HepG2 (cell line): ENCODE measurements at regions not wholly inside any gene's neighbourhood (a gene's known extent, or its start where the extent isn't known, plus 50 kb on each side); places are given as distances from the start of the nearest gene placed in this dataset.

Experiments
- BCL3 ChIP-seq: sonication (generic); formaldehyde crosslinking; IDR thresholded peaks from 2 replicates; pipeline ENCODE4 v1.5.1; 2020; ENCODE audit warnings: mild to moderate bottlenecking, missing genetic modification reagents, moderate library complexity
- KMT2A ChIP-seq: sonication (generic); formaldehyde crosslinking; IDR thresholded peaks from 2 replicates; pipeline ENCODE4 v1.4.0; 2020; ENCODE audit warnings: missing genetic modification reagents
- MIER3 ChIP-seq: IDR thresholded peaks from 2 replicates; pipeline ENCODE4 v1.6.1; 2016; ENCODE audit warnings: missing compliant biosample characterization, borderline replicate concordance
- MZF1 ChIP-seq: sonication (generic); formaldehyde crosslinking; IDR thresholded peaks from 2 replicates; pipeline ENCODE4 v1.8.1; 2023; ENCODE audit warnings: mild to moderate bottlenecking, missing genetic modification reagents, borderline replicate concordance
- NCOA2 ChIP-seq: sonication (generic); formaldehyde crosslinking; IDR thresholded peaks from 2 replicates; pipeline ENCODE4 v1.8.0; 2022; ENCODE audit warnings: inconsistent platforms
- NCOA5 ChIP-seq: sonication (generic); formaldehyde crosslinking; IDR thresholded peaks from 2 replicates; pipeline ENCODE4 v1.4.0; 2020; ENCODE audit warnings: missing genetic modification reagents
- NKX3-1 ChIP-seq: sonication (generic); formaldehyde crosslinking; IDR thresholded peaks from 2 replicates; pipeline ENCODE4 v1.5.0; 2020; ENCODE audit warnings: missing genetic modification reagents
- NR2F2 ChIP-seq: IDR thresholded peaks from 2 replicates; pipeline ENCODE4 v1.6.1; 2012; ENCODE audit warnings: low read depth, inconsistent platforms, borderline replicate concordance
- PLRG1 ChIP-seq: fragments of 450-650 bp; conservative IDR thresholded peaks from 2 replicates; pipeline ENCODE4 v1.6.1; 2016
- RFX3 ChIP-seq: IDR thresholded peaks from 2 replicates; pipeline ENCODE4 v1.6.1; 2016; ENCODE audit warnings: missing biosample characterization, missing genetic modification reagents
- SKIL ChIP-seq: sonication (generic); formaldehyde crosslinking; IDR thresholded peaks from 2 replicates; pipeline ENCODE4 v1.8.0; 2022; ENCODE audit warnings: missing genetic modification reagents, mild to moderate bottlenecking, moderate library complexity, borderline replicate concordance
- TSC22D2 ChIP-seq: sonication (generic); formaldehyde crosslinking; IDR thresholded peaks from 2 replicates; pipeline ENCODE4 v1.5.1; 2020; ENCODE audit warnings: missing genetic modification reagents, mild to moderate bottlenecking, borderline replicate concordance
- ZBTB43 ChIP-seq: sonication (generic); formaldehyde crosslinking; conservative IDR thresholded peaks from 2 replicates; pipeline ENCODE4 v1.4.0; 2020; ENCODE audit warnings: missing genetic modification reagents
- ZBTB44 ChIP-seq: sonication (generic); formaldehyde crosslinking; IDR thresholded peaks from 2 replicates; pipeline ENCODE4 v1.4.0; 2020; ENCODE audit warnings: missing genetic modification reagents
- ZFP37 ChIP-seq: sonication (generic); formaldehyde crosslinking; IDR thresholded peaks from 2 replicates; pipeline ENCODE4 v1.4.0; 2020; ENCODE audit warnings: missing genetic modification reagents, borderline replicate concordance
- ZFP82 ChIP-seq: sonication (generic); formaldehyde crosslinking; IDR thresholded peaks from 2 replicates; pipeline ENCODE4 v1.5.1; 2020; ENCODE audit warnings: mild to moderate bottlenecking, missing genetic modification reagents, borderline replicate concordance
- ZNF33A ChIP-seq: sonication (generic); formaldehyde crosslinking; IDR thresholded peaks from 2 replicates; pipeline ENCODE4 v1.5.1; 2020; ENCODE audit warnings: missing genetic modification reagents, mild to moderate bottlenecking, moderate library complexity, borderline replicate concordance
- ZNF607 ChIP-seq: sonication (generic); formaldehyde crosslinking; IDR thresholded peaks from 2 replicates; pipeline ENCODE4 v1.5.1; 2020; ENCODE audit warnings: missing genetic modification reagents, mild to moderate bottlenecking, borderline replicate concordance
- ZNF792 ChIP-seq: IDR thresholded peaks from 2 replicates; pipeline ENCODE4 v1.6.1; 2016
- ZNF891 ChIP-seq: sonication (generic); formaldehyde crosslinking; IDR thresholded peaks from 2 replicates; pipeline ENCODE4 v1.5.0; 2020; ENCODE audit warnings: mild to moderate bottlenecking, missing genetic modification reagents
- TF ChIP-seq, protein P1 (sequence below): sonication (generic); formaldehyde crosslinking; IDR thresholded peaks from 2 replicates; pipeline ENCODE4 v1.5.1; 2020; ENCODE audit warnings: missing genetic modification reagents, mild to moderate bottlenecking, borderline replicate concordance
- TF ChIP-seq, protein P2 (sequence below): IDR thresholded peaks from 2 replicates; pipeline ENCODE4 v1.6.1; 2016; ENCODE audit warnings: low read depth, borderline replicate concordance

- TF ChIP-seq SKIL (CRISPR knock-in tag): peak; percentile 29; the same call in 1 of the 2 replicates
- TF ChIP-seq, protein P1, sequence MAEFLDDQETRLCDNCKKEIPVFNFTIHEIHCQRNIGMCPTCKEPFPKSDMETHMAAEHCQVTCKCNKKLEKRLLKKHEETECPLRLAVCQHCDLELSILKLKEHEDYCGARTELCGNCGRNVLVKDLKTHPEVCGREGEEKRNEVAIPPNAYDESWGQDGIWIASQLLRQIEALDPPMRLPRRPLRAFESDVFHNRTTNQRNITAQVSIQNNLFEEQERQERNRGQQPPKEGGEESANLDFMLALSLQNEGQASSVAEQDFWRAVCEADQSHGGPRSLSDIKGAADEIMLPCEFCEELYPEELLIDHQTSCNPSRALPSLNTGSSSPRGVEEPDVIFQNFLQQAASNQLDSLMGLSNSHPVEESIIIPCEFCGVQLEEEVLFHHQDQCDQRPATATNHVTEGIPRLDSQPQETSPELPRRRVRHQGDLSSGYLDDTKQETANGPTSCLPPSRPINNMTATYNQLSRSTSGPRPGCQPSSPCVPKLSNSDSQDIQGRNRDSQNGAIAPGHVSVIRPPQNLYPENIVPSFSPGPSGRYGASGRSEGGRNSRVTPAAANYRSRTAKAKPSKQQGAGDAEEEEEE: no peak
- TF ChIP-seq, protein P2, sequence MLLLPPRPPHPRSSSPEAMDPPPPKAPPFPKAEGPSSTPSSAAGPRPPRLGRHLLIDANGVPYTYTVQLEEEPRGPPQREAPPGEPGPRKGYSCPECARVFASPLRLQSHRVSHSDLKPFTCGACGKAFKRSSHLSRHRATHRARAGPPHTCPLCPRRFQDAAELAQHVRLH (CRISPR knock-in tag): no peak; the same call in 1 of the 2 replicates
- no peak for TF ChIP-seq MZF1 (CRISPR knock-in tag)
- TF ChIP-seq NR2F2: no peak
- no peak for TF ChIP-seq RFX3
- TF ChIP-seq NCOA5 (CRISPR knock-in tag): no peak
- no peak for TF ChIP-seq BCL3 (CRISPR knock-in tag)
- no peak for TF ChIP-seq ZNF33A (CRISPR knock-in tag)
- TF ChIP-seq NCOA2: peak; percentile 60
- TF ChIP-seq ZNF891 (CRISPR knock-in tag): no peak
- no peak for TF ChIP-seq ZNF792 (CRISPR knock-in tag)
- peak; percentile 18; the same call in 1 of the 2 replicates for TF ChIP-seq KMT2A
- TF ChIP-seq ZBTB44 (CRISPR knock-in tag): no peak
- no peak for TF ChIP-seq PLRG1
- TF ChIP-seq TSC22D2: no peak
- TF ChIP-seq NKX3-1: no peak
- TF ChIP-seq MIER3 (CRISPR knock-in tag): no peak
- no peak for TF ChIP-seq ZBTB43 (CRISPR knock-in tag)
- TF ChIP-seq ZFP37 (CRISPR knock-in tag): no peak
- no peak for TF ChIP-seq ZNF607 (CRISPR knock-in tag)
- no peak for TF ChIP-seq ZFP82 (CRISPR knock-in tag)
Observed at GRCh38 chr2:126990605-126991532, 92.2 kb downstream of the TEX51 start (continued).
